ENCODE measurements at regions not wholly inside any gene's neighbourhood (a gene's known extent, or its start where the extent isn't known, plus 50 kb on each side); places are given as distances from the start of the nearest gene placed in this dataset.

- TF ChIP-seq YY1 (IDR thresholded peaks at IDR 0.05; ENCODE audit: low read depth) (no peak), CEBPB (IDR thresholded peaks at IDR 0.05) (no peak), REST (IDR thresholded peaks at IDR 0.05; ENCODE audit: low read depth) (no peak), RAD21 (IDR thresholded peaks at IDR 0.05; ENCODE audit: low read depth) (no peak), MAX (IDR thresholded peaks at IDR 0.05) (no peak), EP300 (IDR thresholded peaks at IDR 0.05; ENCODE audit: borderline replicate concordance) (no peak), TEAD4 (IDR thresholded peaks at IDR 0.05) (no peak), USF1 (IDR thresholded peaks at IDR 0.05) (no peak), NFIC (IDR thresholded peaks at IDR 0.05) (no peak), TAF1 (IDR thresholded peaks at IDR 0.05; ENCODE audit: low read depth) (no peak), CREB1 (IDR thresholded peaks at IDR 0.05; ENCODE audit: low read depth) (no peak), TCF12 (IDR thresholded peaks at IDR 0.05; ENCODE audit: low read depth) (no peak), FOXM1 (IDR thresholded peaks at IDR 0.05; ENCODE audit: borderline replicate concordance, low read depth) (no peak), ZBTB7A (IDR thresholded peaks at IDR 0.05; ENCODE audit: low read depth) (no peak)
Observed at GRCh38 chr2:103365071-103365470, 603.2 kb downstream of the TMEM182 start.

All from Ishikawa (cell line).